Erythroblast (primary cell): ENCODE measurements at regions not wholly inside any gene's neighbourhood (a gene's known extent, or its start where the extent isn't known, plus 50 kb on each side); places are given as distances from the start of the nearest gene placed in this dataset.

Source experiments
- GATA1 ChIP-seq: IDR thresholded peaks from 2 replicates; pipeline ENCODE4 v1.6.1; 2011; ENCODE audit warnings: low read depth, mild to moderate bottlenecking, control low read depth, low read length, moderate library complexity
- POLR2A ChIP-seq: IDR thresholded peaks from 2 replicates; pipeline ENCODE4 v1.6.1; 2011; ENCODE audit warnings: mild to moderate bottlenecking, low read length

- no peak for TF ChIP-seq POLR2A
- no peak for TF ChIP-seq GATA1
Observed at GRCh38 chr3:177921153-177921552, 615.1 kb upstream of the KCNMB2 start.
